M059J (cell line): ENCODE measurements at regions not wholly inside any gene's neighbourhood (a gene's known extent, or its start where the extent isn't known, plus 50 kb on each side); places are given as distances from the start of the nearest gene placed in this dataset.
A peak's percentile ranks its signal among the peaks of the same experiment; 100 is the strongest.
"Not testable (repeated sequence)": the region's sequence is repeated elsewhere in the genome, so short reads cannot be mapped to it uniquely, and the experiment has no call there.

ENCODE experiments used
- DNase-seq: peaks from one replicate; pipeline ENCODE4 v3.0.0-alpha.2; 2012; ENCODE audit warnings: low read depth

- no peak for DNase-seq
Observed at GRCh38 chr9:3773362-3774060, 247.7 kb upstream of the RFX3 start.

GRCh38 chr9:3769646-3770045 lies 243.8 kb upstream of the RFX3 start:
- no peak for DNase-seq

GRCh38 chr9:3768712-3769457 lies 243.1 kb upstream of the RFX3 start:
- DNase-seq = peak; percentile 15

- DNase-seq = peak; percentile 22
Observed at GRCh38 chr9:3768286-3768685, 242.5 kb upstream of the RFX3 start.

- no peak for DNase-seq
Observed at GRCh38 chr9:3762076-3762475, 236.3 kb upstream of the RFX3 start.

GRCh38 chr9:3760031-3760430 lies 234.2 kb upstream of the RFX3 start:
- DNase-seq = peak; percentile 55

GRCh38 chr9:3758816-3759576 lies 233.2 kb upstream of the RFX3 start:
- peak; percentile 40 for DNase-seq

GRCh38 chr9:3756071-3756470 lies 230.3 kb upstream of the RFX3 start:
- no peak for DNase-seq

GRCh38 chr9:3751125-3751758 lies 225.4 kb upstream of the RFX3 start:
- peak; percentile 89 for DNase-seq

GRCh38 chr9:3750321-3750720 lies 224.5 kb upstream of the RFX3 start:
- no peak for DNase-seq

- peak; percentile 98 for DNase-seq
Observed at GRCh38 chr9:3746296-3747275, 220.8 kb upstream of the RFX3 start.

- no peak for DNase-seq
Observed at GRCh38 chr9:3743901-3744413, 218.2 kb upstream of the RFX3 start.

GRCh38 chr9:3742586-3742985 lies 216.8 kb upstream of the RFX3 start:
- DNase-seq = peak; percentile 17

- DNase-seq = no peak
Observed at GRCh38 chr9:3741729-3742128, 215.9 kb upstream of the RFX3 start.

GRCh38 chr9:3740690-3741419 lies 215.1 kb upstream of the RFX3 start:
- DNase-seq = peak; percentile 57

- no peak for DNase-seq
Observed at GRCh38 chr9:3736161-3736560, 210.4 kb upstream of the RFX3 start.

GRCh38 chr9:3735251-3735650 lies 209.4 kb upstream of the RFX3 start:
- peak; percentile 49 for DNase-seq

- DNase-seq = not testable (repeated sequence)
Observed at GRCh38 chr9:3733527-3734262, 207.9 kb upstream of the RFX3 start.

GRCh38 chr9:3733039-3733408 lies 207.2 kb upstream of the RFX3 start:
- DNase-seq = no peak
